SU-DHL-6 (cell line): ENCODE measurements at regions not wholly inside any gene's neighbourhood (a gene's known extent, or its start where the extent isn't known, plus 50 kb on each side); places are given as distances from the start of the nearest gene placed in this dataset.
"Not testable (repeated sequence)": the region's sequence is repeated elsewhere in the genome, so short reads cannot be mapped to it uniquely, and the experiment has no call there.

Source experiments
- H2AFZ ChIP-seq: fragments of 200-600 bp; sonication (generic); 2 replicates; pipeline ENCODE4 v1.6.1; 2014; ENCODE audit warnings: low read depth, mild to moderate bottlenecking, moderate library complexity, mixed read lengths, antibody characterized with exemption, low read length; ENCODE audit not compliant: severe bottlenecking
- H3F3A ChIP-seq: fragments of 200-600 bp; shearing (Covaris generic); 2 replicates; pipeline ENCODE4 v1.6.0; 2016; ENCODE audit warnings: antibody characterized with exemption, mild to moderate bottlenecking; ENCODE audit not compliant: insufficient read depth
- H3K27ac ChIP-seq: fragments of 200-600 bp; sonication (generic); 2 replicates; pipeline ENCODE4 v1.5.1; 2016; ENCODE audit warnings: low read depth, mild to moderate bottlenecking, low read length, moderate library complexity, mixed read lengths
- H3K27me3 ChIP-seq: fragments of 200-600 bp; sonication (generic), shearing (Covaris generic); 2 replicates; pipeline ENCODE4 v1.6.0; 2014; ENCODE audit warnings: mild to moderate bottlenecking, low read length
- H3K36me3 ChIP-seq: fragments of 200-600 bp; sonication (generic); 2 replicates; pipeline ENCODE4 v1.6.1; 2014; ENCODE audit warnings: mild to moderate bottlenecking, low read length, mixed read lengths
- H3K4me2 ChIP-seq: fragments of 300-600, 200-600 bp; shearing (Covaris generic), sonication (generic); 2 replicates; pipeline ENCODE4 v1.6.0; 2014; ENCODE audit warnings: low read length, low read depth, mild to moderate bottlenecking; ENCODE audit not compliant: poor library complexity, severe bottlenecking
- H3K4me3 ChIP-seq: fragments of 200-600 bp; sonication (generic); 2 replicates; pipeline ENCODE4 v1.5.1; 2014; ENCODE audit warnings: antibody characterized with exemption, low read length, mild to moderate bottlenecking, mixed read lengths; ENCODE audit not compliant: insufficient read depth, poor library complexity, severe bottlenecking
- H3K79me2 ChIP-seq: fragments of 200-600 bp; sonication (generic); 2 replicates; pipeline ENCODE4 v1.6.1; 2014; ENCODE audit warnings: mild to moderate bottlenecking, low read length, moderate library complexity; ENCODE audit not compliant: insufficient read depth
- H3K9ac ChIP-seq: fragments of 200-600 bp; sonication (generic); 2 replicates; pipeline ENCODE4 v1.7.0; 2014; ENCODE audit warnings: mild to moderate bottlenecking, low read length
- H3K9me2 ChIP-seq: fragments of 200-600 bp; sonication (generic); replicated peaks from 2 replicates; pipeline ENCODE4 v1.6.1; 2014; ENCODE audit warnings: low read length; ENCODE audit not compliant: insufficient read depth
- H3K9me3 ChIP-seq: fragments of 200-600 bp; sonication (generic); 2 replicates; pipeline ENCODE4 v1.6.1; 2014; ENCODE audit warnings: low read length, mixed read lengths; ENCODE audit not compliant: insufficient read depth
- H4K20me1 ChIP-seq: fragments of 200-600 bp; sonication (generic); 2 replicates; pipeline ENCODE4 v1.6.1; 2014; ENCODE audit warnings: low read depth, mild to moderate bottlenecking, antibody characterized with exemption, low read length, moderate library complexity, mixed read lengths
- EZH2phosphoT487 ChIP-seq: fragments of 200-600 bp; sonication (generic), shearing (Covaris generic); conservative IDR thresholded peaks from 2 replicates; pipeline ENCODE4 v1.6.1; 2018; ENCODE audit warnings: mild to moderate bottlenecking, antibody characterized with exemption, low read length, moderate library complexity, mixed read lengths
- TF ChIP-seq, protein P1 (sequence below): fragments of 200-600 bp; sonication (generic); IDR thresholded peaks from one replicate; pipeline ENCODE4 v1.5.1; 2017; ENCODE audit warnings: antibody characterized with exemption, mild to moderate bottlenecking, low read length, moderate library complexity; ENCODE audit not compliant: insufficient read depth, poor library complexity, severe bottlenecking

DNA sequence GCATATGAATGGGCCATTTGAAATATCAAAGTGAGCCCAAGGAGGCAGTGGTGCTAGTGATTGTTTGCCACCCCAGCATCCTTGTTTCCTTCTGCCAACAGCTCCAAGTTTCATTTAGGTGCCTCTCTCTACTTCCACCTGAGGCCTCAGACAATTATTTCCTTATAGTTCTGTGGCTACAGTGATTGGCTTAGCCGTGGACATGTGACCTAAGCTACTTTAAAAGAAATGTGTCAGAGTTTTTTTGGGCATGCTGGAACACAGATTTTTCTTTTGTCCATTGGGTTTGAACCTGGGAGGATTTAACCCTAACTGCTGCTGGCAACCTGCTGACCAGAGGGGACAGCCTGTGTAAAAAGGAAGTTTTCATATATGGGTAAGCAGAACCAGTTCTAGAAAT, 319.4 kb downstream of the CD109 start:
- H3K9me2 ChIP-seq, result no peaks in the 10 kb centered on the region
- H3K27me3 ChIP-seq, result no peaks in the 10 kb centered on the region
- no peaks in the 10 kb centered on the region for H3F3A ChIP-seq
- H3K27ac ChIP-seq, result no peak overlapping the region
- no peak overlapping the region for H3K4me2 ChIP-seq
- H3K36me3 ChIP-seq, result no peaks in the 10 kb centered on the region
- no peak overlapping the region for H2AFZ ChIP-seq
- no peak overlapping the region for H3K9ac ChIP-seq
- TF ChIP-seq, protein P1, sequence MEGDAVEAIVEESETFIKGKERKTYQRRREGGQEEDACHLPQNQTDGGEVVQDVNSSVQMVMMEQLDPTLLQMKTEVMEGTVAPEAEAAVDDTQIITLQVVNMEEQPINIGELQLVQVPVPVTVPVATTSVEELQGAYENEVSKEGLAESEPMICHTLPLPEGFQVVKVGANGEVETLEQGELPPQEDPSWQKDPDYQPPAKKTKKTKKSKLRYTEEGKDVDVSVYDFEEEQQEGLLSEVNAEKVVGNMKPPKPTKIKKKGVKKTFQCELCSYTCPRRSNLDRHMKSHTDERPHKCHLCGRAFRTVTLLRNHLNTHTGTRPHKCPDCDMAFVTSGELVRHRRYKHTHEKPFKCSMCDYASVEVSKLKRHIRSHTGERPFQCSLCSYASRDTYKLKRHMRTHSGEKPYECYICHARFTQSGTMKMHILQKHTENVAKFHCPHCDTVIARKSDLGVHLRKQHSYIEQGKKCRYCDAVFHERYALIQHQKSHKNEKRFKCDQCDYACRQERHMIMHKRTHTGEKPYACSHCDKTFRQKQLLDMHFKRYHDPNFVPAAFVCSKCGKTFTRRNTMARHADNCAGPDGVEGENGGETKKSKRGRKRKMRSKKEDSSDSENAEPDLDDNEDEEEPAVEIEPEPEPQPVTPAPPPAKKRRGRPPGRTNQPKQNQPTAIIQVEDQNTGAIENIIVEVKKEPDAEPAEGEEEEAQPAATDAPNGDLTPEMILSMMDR, result no peak
- no peak for TF ChIP-seq EZH2phosphoT487
- H4K20me1 ChIP-seq, result no peaks in the 10 kb centered on the region; the same call in 1 of the 2 replicates
- H3K4me3 ChIP-seq, result no peak overlapping the region
- H3K79me2 ChIP-seq, result no peaks in the 10 kb centered on the region
- no peaks in the 10 kb centered on the region for H3K9me3 ChIP-seq

DNA sequence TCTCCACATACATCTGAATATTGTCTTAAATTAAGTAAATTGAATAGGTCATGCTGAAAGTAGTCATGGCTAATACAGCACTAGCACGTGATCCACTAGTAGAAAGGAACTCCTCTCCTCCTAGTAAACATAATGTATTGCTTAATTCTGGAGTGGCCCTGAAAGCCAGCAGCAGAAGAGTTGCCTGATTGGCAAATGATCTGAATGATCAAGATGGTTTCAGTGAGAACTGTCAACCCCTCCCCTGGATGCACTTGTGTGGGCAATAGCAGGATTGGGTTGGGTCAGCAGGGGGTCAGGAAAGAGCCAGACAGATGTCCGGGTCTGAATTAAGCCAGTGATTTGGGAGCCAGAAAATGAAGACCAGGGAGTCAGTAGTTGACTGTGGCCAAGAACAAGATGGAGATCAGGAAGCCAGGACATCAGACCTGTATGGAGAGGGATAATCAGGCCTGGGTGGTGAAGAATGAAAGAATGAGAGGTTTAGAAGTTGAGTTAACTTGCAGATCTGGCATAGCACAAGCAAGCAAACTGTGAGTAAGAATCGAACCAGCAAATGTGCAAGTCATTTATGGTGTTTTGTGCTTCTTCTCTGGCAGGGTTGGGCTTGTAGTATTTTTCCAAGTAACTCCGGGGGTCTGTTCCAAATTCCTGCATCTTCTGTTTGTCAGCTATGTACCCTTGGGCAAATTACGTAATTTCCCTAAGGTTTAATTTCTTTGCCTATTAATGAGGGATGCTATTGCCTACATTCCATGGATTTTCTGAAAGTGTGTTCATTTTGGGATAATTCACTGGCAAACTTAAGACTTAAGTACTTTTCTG, 304.9 kb downstream of the CD109 start:
- Histone ChIP-seq H4K20me1 (no peaks in the 10 kb centered on the region), H3K27ac (no peak overlapping the region), H3K79me2 (no peaks in the 10 kb centered on the region), H3K27me3 (no peaks in the 10 kb centered on the region), H3K9ac (no peak overlapping the region), H3K36me3 (no peaks in the 10 kb centered on the region), H3K4me3 (no peak overlapping the region), H2AFZ (no peak overlapping the region), H3K4me2 (no peak overlapping the region), H3K9me2 (no peaks in the 10 kb centered on the region), H3F3A (no peaks in the 10 kb centered on the region), H3K9me3 (no peaks in the 10 kb centered on the region)
- TF ChIP-seq, protein P1, result no peak
- no peak for TF ChIP-seq EZH2phosphoT487

DNA sequence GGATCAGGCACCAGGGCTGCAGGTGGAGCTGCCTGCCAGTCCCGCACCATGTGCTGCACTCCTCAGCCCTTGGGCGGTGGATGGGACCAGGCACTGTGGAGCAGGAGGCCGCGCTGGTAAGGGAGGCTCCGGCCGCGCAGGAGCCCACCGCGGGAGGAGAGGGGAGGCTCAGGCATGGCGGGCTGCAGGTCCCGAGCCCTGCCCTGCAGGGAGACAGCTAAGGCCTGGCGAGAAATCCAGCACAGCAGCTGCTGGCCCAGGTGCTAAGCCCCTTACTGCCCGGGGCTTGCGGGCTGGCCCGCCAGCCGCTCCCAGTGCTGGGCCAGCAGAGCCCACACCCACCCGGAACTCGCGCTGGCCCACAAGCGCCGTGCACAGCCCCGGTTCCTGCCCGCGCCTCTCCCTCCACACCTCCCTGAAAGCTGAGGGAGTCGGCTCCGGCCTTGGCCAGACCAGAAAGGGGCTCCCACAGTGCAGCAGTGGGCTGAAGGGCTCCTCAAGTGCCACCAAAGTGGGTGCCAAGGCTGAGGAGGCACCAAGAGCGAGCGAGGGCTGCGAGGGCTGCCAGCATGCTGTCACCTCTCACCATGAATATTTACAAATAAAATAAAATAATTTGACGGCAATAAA, 294.7 kb downstream of the CD109 start:
- H3K79me2 ChIP-seq, H2AFZ ChIP-seq, H3K4me2 ChIP-seq, H3F3A ChIP-seq, H3K27me3 ChIP-seq, H3K36me3 ChIP-seq, H3K9me3 ChIP-seq, H3K9ac ChIP-seq, H4K20me1 ChIP-seq, H3K9me2 ChIP-seq, H3K4me3 ChIP-seq, H3K27ac ChIP-seq: not testable (repeated sequence)

DNA sequence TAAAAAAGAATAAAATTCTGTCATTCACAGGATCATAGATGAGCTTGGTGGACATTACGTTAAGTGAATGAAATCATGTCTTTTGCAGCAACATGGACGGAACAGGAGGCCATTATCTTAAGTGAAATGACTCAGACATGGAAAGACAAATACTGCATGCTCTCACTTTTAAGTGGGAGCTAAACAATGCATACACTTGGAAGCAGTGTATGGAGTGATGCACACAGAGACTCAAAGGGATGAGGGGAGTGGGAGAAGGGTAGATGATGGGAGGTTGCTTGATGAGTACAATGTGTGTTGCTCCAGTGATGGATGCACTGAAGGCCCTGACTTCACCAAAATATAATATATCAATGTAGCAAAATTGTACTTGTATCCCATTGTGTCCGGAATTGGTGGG, 293.4 kb downstream of the CD109 start:
- no peak overlapping the region for H3K4me3 ChIP-seq
- no peak overlapping the region for H3K27ac ChIP-seq
- no peaks in the 10 kb centered on the region for H3K27me3 ChIP-seq
- H2AFZ ChIP-seq, result no peak overlapping the region
- H3K9me3 ChIP-seq, result no peaks in the 10 kb centered on the region
- no peaks in the 10 kb centered on the region for H3K36me3 ChIP-seq
- no peaks in the 10 kb centered on the region for H3F3A ChIP-seq
- no peak overlapping the region for H3K9ac ChIP-seq
- no peaks in the 10 kb centered on the region for H3K79me2 ChIP-seq
- TF ChIP-seq, protein P1, result no peak
- TF ChIP-seq EZH2phosphoT487, result no peak
- H3K4me2 ChIP-seq, result no peak overlapping the region
- no peaks in the 10 kb centered on the region for H4K20me1 ChIP-seq
- no peaks in the 10 kb centered on the region for H3K9me2 ChIP-seq
